Neural cell (in vitro differentiated cells): ENCODE measurements at regions not wholly inside any gene's neighbourhood (a gene's known extent, or its start where the extent isn't known, plus 50 kb on each side); places are given as distances from the start of the nearest gene placed in this dataset.

Experiments used
- H2AFZ ChIP-seq: fragments of 200-600, 300-800 bp; sonication (generic), shearing (Covaris generic); 2 replicates; pipeline ENCODE4 v1.6.0; 2014; ENCODE audit warnings: low read depth, mild to moderate bottlenecking, antibody characterized with exemption, low read length, moderate library complexity
- H3F3A ChIP-seq: fragments of 200-600 bp; shearing (Covaris generic); 2 replicates; pipeline ENCODE4 v1.6.1; 2016; ENCODE audit warnings: mild to moderate bottlenecking, moderate library complexity, mixed read lengths, antibody characterized with exemption, low read length; ENCODE audit not compliant: insufficient read depth, poor library complexity, severe bottlenecking
- H3K27ac ChIP-seq: fragments of 200-600, 300-800 bp; sonication (generic), shearing (Covaris generic); 2 replicates; pipeline ENCODE4 v1.5.1; 2014; ENCODE audit warnings: mild to moderate bottlenecking, low read length, moderate library complexity
- H3K27me3 ChIP-seq: fragments of 300-800, 200-600 bp; sonication (generic), shearing (Covaris generic); 2 replicates; pipeline ENCODE4 v1.6.0; 2014; ENCODE audit warnings: mild to moderate bottlenecking, low read depth, low read length, moderate library complexity; ENCODE audit not compliant: insufficient read depth
- H3K36me3 ChIP-seq: fragments of 300-800, 200-600 bp; sonication (generic), shearing (Covaris generic); 2 replicates; pipeline ENCODE4 v1.5.1; 2014; ENCODE audit warnings: mild to moderate bottlenecking, antibody characterized with exemption, low read length, moderate library complexity; ENCODE audit not compliant: insufficient read depth
- H3K4me2 ChIP-seq: fragments of 300-800, 200-600 bp; sonication (generic), shearing (Covaris generic); 2 replicates; pipeline ENCODE4 v1.6.0; 2014; ENCODE audit warnings: mild to moderate bottlenecking, low read length
- H3K4me3 ChIP-seq: fragments of 300-800, 200-600 bp; sonication (generic), shearing (Covaris generic); 2 replicates; pipeline ENCODE4 v1.5.1; 2014; ENCODE audit warnings: mild to moderate bottlenecking, low read length, moderate library complexity
- H3K79me2 ChIP-seq: fragments of 200-600 bp; shearing (Covaris generic); replicated peaks from 2 replicates; pipeline ENCODE4 v1.6.0; 2014; ENCODE audit warnings: mild to moderate bottlenecking, low read length, moderate library complexity; ENCODE audit not compliant: insufficient read depth
- H3K9ac ChIP-seq: fragments of 300-800, 200-600 bp; sonication (generic), shearing (Covaris generic); 2 replicates; pipeline ENCODE4 v1.6.1; 2016; ENCODE audit warnings: mild to moderate bottlenecking, low read length, mixed read lengths
- H3K9me2 ChIP-seq: fragments of 200-600 bp; shearing (Covaris generic); 2 replicates; pipeline ENCODE4 v1.6.1; 2016; ENCODE audit warnings: mild to moderate bottlenecking, low read length, mixed read lengths; ENCODE audit not compliant: insufficient read depth
- H3K9me3 ChIP-seq: fragments of 200-600, 300-800 bp; sonication (generic), shearing (Covaris generic); 2 replicates; pipeline ENCODE4 v1.6.1; 2016; ENCODE audit warnings: mild to moderate bottlenecking, mixed run types, low read length, moderate library complexity, mixed read lengths
- H4K20me1 ChIP-seq: fragments of 200-600 bp; shearing (Covaris generic); 2 replicates; pipeline ENCODE4 v1.6.1; 2016; ENCODE audit warnings: mild to moderate bottlenecking, mixed run types; ENCODE audit not compliant: insufficient read depth
- EP300 ChIP-seq: fragments of 450-650 bp; conservative IDR thresholded peaks from 2 replicates; pipeline ENCODE4 v1.6.1; 2014; ENCODE audit warnings: antibody characterized with exemption, mild to moderate bottlenecking, moderate library complexity; ENCODE audit not compliant: poor library complexity, severe bottlenecking
- EZH2 ChIP-seq: fragments of 200-600, 300-800 bp; shearing (Covaris generic), sonication (generic); IDR thresholded peaks from 2 replicates; pipeline ENCODE4 v1.6.1; 2014; ENCODE audit warnings: antibody characterized with exemption, low read length, borderline replicate concordance, mild to moderate bottlenecking; ENCODE audit not compliant: insufficient read depth, poor library complexity, severe bottlenecking
- MXI1 ChIP-seq: fragments of 450-650 bp; conservative IDR thresholded peaks from 2 replicates; pipeline ENCODE4 v1.6.1; 2014; ENCODE audit warnings: antibody characterized with exemption, mild to moderate bottlenecking; ENCODE audit not compliant: poor library complexity, severe bottlenecking
- POLR2AphosphoS5 ChIP-seq: IDR thresholded peaks from 2 replicates; pipeline ENCODE4 v1.6.1; 2012
- RAD21 ChIP-seq: fragments of 450-650 bp; conservative IDR thresholded peaks from 2 replicates; pipeline ENCODE4 v1.6.1; 2014; ENCODE audit warnings: antibody characterized with exemption, mild to moderate bottlenecking, moderate library complexity
- SMC3 ChIP-seq: fragments of 450-650 bp; conservative IDR thresholded peaks from 2 replicates; pipeline ENCODE4 v1.6.1; 2014; ENCODE audit warnings: antibody characterized with exemption, mild to moderate bottlenecking, moderate library complexity; ENCODE audit not compliant: poor library complexity
- TAF1 ChIP-seq: IDR thresholded peaks from 2 replicates; pipeline ENCODE4 v1.6.1; 2012; ENCODE audit warnings: low read depth
- TF ChIP-seq, protein P1 (sequence below): fragments of 450-650 bp; IDR thresholded peaks from 2 replicates; pipeline ENCODE4 v1.5.1; 2014; ENCODE audit warnings: antibody characterized with exemption, mild to moderate bottlenecking, moderate library complexity; ENCODE audit not compliant: poor library complexity, severe bottlenecking
- TF ChIP-seq, protein P2 (sequence below): IDR thresholded peaks from 2 replicates; pipeline ENCODE4 v1.6.1; 2012; ENCODE audit warnings: borderline replicate concordance

- Histone ChIP-seq H2AFZ (no peak overlapping the region), H3K36me3 (no peaks in the 10 kb centered on the region), H3K4me3 (no peak overlapping the region), H3K4me2 (no peak overlapping the region), H3K27me3 (no peaks in the 10 kb centered on the region), H4K20me1 (no peaks in the 10 kb centered on the region), H3K9ac (no peak overlapping the region), H3K27ac (no peak overlapping the region), H3K9me2 (no peaks in the 10 kb centered on the region), H3K79me2 (no peaks in the 10 kb centered on the region), H3K9me3 (no peaks in the 10 kb centered on the region), H3F3A (no peaks in the 10 kb centered on the region)
- TF ChIP-seq RAD21 (no peak), POLR2AphosphoS5 (no peak), EP300 (no peak), TAF1 (no peak), EZH2 (no peak), SMC3 (no peak), MXI1 (no peak)
- TF ChIP-seq, protein P1, sequence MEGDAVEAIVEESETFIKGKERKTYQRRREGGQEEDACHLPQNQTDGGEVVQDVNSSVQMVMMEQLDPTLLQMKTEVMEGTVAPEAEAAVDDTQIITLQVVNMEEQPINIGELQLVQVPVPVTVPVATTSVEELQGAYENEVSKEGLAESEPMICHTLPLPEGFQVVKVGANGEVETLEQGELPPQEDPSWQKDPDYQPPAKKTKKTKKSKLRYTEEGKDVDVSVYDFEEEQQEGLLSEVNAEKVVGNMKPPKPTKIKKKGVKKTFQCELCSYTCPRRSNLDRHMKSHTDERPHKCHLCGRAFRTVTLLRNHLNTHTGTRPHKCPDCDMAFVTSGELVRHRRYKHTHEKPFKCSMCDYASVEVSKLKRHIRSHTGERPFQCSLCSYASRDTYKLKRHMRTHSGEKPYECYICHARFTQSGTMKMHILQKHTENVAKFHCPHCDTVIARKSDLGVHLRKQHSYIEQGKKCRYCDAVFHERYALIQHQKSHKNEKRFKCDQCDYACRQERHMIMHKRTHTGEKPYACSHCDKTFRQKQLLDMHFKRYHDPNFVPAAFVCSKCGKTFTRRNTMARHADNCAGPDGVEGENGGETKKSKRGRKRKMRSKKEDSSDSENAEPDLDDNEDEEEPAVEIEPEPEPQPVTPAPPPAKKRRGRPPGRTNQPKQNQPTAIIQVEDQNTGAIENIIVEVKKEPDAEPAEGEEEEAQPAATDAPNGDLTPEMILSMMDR = no peak
- TF ChIP-seq, protein P2, sequence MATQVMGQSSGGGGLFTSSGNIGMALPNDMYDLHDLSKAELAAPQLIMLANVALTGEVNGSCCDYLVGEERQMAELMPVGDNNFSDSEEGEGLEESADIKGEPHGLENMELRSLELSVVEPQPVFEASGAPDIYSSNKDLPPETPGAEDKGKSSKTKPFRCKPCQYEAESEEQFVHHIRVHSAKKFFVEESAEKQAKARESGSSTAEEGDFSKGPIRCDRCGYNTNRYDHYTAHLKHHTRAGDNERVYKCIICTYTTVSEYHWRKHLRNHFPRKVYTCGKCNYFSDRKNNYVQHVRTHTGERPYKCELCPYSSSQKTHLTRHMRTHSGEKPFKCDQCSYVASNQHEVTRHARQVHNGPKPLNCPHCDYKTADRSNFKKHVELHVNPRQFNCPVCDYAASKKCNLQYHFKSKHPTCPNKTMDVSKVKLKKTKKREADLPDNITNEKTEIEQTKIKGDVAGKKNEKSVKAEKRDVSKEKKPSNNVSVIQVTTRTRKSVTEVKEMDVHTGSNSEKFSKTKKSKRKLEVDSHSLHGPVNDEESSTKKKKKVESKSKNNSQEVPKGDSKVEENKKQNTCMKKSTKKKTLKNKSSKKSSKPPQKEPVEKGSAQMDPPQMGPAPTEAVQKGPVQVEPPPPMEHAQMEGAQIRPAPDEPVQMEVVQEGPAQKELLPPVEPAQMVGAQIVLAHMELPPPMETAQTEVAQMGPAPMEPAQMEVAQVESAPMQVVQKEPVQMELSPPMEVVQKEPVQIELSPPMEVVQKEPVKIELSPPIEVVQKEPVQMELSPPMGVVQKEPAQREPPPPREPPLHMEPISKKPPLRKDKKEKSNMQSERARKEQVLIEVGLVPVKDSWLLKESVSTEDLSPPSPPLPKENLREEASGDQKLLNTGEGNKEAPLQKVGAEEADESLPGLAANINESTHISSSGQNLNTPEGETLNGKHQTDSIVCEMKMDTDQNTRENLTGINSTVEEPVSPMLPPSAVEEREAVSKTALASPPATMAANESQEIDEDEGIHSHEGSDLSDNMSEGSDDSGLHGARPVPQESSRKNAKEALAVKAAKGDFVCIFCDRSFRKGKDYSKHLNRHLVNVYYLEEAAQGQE = no peak
Observed at GRCh38 chr18:38297910-38298309, 732.3 kb upstream of the CELF4 start.

DNA sequence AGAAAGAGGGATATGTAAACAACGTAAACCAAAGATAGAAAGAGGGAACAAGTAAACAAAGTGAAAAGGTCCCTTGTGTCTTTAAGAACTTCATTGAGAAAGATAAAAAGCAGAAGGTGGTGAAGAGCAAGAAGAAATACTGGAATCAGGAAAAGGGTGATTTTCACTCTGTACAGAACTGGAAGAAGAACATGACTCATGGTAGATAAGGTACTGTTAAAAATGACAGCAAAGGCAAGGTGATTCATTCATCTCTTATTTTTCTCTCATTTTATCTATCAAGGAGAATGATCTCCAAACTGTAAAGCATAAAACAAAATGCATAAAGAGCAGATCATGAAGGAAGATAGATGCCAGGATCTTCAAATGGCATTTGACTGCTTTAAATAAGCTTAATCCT, 724.6 kb upstream of the CELF4 start:
- TF ChIP-seq, protein P1 = no peak
- TF ChIP-seq, protein P2 = no peak
- no peak for TF ChIP-seq RAD21
- no peak for TF ChIP-seq TAF1
- Histone ChIP-seq H3K9me2 (no peaks in the 10 kb centered on the region), H3K27ac (no peak overlapping the region), H3F3A (no peaks in the 10 kb centered on the region), H3K9ac (no peak overlapping the region), H3K9me3 (no peaks in the 10 kb centered on the region), H3K4me2 (no peak overlapping the region), H3K4me3 (no peak overlapping the region), H3K79me2 (no peaks in the 10 kb centered on the region), H3K27me3 (no peaks in the 10 kb centered on the region), H4K20me1 (no peaks in the 10 kb centered on the region), H3K36me3 (no peaks in the 10 kb centered on the region), H2AFZ (no peak overlapping the region)
